NOMO-1 treated with DMSO at 0.1 percent for 48 hours (cell line): ENCODE measurements at regions not wholly inside any gene's neighbourhood (a gene's known extent, or its start where the extent isn't known, plus 50 kb on each side); places are given as distances from the start of the nearest gene placed in this dataset.

Experiments used
- DNase-seq: peaks from one replicate; lab custom pipeline; 2025; ENCODE audit not compliant: unreplicated experiment; lab: John Stamatoyannopoulos, UW

DNA sequence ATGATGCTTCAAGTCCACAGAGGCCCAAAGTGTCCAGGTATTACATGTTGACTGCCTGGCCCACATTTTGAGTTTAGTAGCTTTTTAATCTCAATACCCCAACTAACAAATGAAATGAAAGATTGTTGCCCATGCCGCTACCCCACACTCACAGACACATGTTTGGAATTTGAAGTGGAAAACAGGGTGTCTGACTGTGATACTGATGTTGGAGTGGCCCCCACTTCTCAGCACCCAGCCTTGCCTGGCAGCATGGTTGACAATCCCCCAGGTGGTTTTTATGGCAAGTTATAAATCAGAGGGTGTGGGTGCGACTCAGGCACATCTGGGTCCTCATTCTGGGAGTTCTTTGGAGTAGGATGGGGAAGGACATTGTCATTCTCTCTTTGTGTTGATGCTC, 314.7 kb upstream of the ZNF32 start:
- no peak for DNase-seq

DNA sequence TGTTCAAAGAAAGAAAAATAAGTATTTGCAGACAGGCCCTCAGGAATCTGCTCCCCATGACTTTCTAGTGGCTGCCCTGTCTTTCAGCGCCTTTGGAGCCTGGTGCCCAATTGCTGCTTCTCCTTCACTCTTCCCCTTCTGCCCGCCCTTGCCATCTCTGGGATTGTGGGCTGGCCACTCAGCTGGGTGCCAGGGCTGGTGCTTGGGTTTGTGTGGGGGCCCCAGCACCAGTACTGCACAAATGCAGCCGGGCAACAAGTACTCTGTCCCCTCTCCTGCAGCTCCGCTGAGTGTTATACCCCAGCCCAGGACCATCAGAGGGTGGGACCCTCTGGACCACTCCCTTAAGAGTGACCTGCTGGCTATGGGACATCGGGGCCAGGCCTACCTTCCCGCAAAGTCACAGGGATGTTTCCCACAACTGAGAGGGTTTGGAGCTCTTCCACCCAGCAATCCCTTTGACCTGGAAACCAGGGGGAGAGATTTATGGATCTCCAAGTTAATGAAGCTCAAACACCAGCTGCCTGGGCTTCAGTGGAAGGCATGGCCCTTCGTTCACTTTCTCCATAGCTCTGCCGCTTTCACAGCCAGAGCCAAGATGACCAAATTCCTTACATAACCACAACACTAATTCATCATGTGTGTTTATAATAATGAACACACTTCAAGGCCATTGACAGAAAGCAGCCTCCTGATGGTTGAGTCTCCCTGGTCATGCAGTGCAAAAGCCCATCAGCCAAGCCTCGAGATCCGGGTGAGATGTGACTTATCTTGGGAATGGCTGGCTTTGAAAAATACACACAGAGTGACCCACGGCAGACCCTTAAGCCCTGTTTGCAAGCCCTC, 313.9 kb upstream of the ZNF32 start:
- no peak for DNase-seq

DNA sequence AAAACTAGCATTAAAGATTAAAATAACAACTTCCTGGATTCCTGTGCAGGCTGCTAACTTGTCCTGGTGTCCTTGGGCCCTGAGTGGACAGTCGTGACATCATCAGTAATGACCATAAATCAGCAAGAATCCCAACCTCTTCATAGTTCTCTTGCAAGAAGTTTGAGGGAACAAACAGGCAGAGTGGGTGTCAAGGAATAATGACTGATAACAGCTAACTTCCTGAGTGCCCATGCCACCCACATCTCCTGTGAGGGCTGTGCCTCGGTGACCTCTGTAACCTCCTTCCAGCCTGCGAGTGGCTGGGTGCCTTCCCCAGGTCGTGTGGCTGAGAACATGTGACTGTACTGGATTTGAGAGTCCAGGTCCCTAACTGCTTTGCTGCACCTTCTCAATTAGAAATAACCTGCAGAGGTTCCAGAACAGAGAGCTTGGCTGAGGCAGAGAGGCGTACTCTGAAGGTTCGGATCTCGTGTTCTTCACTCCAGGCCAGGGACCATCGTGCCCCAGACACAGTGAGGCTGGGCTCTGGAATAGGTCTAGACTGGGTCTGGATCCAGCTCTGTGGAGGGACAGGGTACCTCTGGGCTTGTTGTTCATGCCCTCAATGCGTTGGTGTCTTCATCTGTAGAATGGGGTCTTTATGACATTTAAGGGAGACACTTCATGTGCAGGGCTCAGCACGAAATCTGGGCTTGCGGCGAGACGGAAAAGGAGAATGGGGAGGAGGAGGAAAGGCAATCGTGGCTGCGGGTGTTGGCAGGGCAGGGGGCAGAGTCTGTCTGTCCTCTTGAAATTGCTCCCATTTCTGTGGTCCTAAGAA, 313.1 kb upstream of the ZNF32 start:
- no peak for DNase-seq

DNA sequence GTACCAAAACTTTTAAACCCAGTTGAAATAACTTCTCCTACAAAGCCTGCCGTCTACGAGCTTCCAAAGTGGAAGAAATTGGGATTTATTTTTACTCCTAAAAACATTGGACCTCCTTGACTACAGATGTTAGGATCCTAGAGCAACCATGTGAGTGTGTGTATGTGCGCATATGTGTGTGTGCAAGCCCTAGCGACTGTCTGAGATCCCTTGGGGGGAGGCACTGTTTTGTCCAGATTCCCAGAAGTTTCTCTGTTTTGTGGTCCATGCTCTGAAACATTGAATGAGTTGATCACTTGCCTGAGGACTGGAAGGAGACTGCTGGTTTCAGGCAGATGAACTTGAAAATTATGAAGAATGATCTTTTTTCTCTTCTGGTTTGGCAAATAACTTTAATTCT, 312.3 kb upstream of the ZNF32 start:
- DNase-seq = no peak

DNA sequence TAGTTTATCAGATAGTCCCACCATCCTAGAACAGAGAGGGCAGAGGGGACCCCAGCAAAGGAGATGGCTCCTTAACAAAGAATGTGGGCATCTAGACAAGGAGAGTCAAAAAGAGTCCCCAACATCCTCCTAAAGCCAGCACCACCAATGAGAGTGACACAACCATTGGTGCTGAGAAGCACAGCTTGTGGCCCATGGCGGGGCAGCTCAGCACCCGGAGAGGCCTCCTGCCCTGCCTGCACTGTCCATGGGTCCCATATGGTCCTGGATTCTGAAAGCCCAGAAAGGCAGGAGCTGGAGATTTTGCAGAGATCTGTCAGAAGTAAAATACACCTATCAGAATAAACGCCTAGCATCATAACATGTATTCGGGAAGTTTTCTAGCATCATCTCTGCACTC, 311.8 kb upstream of the ZNF32 start:
- no peak for DNase-seq

DNA sequence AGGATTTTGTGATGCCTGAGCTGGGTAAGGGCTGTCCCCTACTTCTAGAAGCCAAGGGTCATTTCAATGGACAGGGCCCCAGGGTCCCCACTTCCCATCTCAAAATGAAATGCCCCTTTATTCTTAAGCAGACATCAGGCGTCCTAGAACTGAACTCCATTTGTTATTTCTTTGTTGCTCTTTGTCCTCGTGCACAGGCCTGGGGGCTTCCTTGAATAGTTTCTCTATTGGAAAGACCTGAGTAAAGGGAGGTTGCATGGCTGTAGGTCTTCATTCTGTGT, 311.4 kb upstream of the ZNF32 start:
- DNase-seq = no peak

DNA sequence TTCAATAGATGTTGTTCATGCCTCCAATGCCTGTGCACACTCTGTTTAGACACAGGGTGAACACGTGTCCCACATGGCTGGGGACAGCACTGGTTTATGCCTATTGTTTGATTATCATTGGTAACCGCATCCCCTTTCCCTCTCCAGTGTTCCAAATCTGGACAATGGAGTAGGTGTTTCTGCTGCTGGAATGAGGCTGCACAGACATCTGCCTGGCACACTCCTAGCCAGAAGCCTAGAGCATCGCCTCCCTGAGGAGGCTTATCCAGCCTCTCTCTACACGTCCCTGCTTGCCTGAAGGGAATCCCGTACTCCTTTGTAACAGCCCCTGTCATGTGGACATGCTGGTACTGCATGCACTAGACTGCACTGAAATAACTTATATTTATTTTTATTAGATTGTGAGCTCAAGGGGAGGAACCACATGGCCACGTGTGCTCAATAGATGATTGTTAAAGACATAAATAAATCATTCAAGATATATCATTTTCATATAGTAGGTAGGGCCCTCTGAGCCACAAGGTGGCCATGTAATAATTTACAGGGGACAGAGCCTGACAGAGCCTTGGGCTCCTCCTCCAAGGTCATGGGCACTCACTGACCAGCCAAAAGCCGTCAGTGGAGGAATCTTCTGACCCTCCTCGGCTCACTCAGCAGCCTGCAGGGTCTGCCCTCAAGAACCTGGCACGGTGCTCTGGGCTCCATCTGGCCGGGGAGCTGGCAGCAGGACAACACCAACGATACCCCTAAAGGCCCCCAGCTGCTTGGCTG, 310.9 kb upstream of the ZNF32 start:
- no peak for DNase-seq

DNA sequence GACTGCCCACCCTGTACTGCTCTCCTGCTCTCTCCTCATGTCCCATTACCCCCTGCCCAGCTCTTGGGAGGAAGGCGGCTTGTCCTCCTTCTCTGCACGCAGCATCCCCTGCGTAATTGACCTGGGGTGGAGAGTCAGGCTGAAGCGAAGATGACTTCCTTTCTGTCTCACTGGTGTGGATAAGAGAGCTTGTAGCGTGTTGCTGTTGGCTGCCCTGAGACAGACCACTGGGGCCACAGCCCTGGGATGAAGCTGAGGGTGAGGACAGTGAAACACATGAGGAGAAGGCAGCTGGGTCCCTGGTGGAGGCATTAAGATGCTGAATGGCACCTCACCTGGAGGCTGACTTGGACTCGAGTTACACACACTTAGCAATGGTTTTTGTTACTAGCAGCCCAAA, 310.3 kb upstream of the ZNF32 start:
- no peak for DNase-seq

DNA sequence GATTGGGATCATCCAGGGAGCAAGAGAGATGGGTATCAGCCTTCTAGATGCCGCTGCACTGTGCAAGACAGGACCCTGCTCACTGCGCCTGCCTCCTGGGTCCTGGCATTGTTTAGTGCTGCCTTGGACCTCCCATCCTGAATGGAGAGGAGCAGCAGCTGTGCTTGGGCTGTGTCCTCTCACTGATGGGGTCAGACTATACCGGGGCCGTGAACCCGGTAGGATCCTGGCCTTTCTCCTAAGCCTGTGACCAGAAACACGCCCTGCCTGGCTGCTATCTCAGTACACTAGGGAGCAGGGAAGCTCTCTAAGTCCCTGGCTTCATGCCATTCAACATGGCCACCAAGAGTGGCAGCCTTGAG, 309.4 kb upstream of the ZNF32 start:
- no peak for DNase-seq

DNA sequence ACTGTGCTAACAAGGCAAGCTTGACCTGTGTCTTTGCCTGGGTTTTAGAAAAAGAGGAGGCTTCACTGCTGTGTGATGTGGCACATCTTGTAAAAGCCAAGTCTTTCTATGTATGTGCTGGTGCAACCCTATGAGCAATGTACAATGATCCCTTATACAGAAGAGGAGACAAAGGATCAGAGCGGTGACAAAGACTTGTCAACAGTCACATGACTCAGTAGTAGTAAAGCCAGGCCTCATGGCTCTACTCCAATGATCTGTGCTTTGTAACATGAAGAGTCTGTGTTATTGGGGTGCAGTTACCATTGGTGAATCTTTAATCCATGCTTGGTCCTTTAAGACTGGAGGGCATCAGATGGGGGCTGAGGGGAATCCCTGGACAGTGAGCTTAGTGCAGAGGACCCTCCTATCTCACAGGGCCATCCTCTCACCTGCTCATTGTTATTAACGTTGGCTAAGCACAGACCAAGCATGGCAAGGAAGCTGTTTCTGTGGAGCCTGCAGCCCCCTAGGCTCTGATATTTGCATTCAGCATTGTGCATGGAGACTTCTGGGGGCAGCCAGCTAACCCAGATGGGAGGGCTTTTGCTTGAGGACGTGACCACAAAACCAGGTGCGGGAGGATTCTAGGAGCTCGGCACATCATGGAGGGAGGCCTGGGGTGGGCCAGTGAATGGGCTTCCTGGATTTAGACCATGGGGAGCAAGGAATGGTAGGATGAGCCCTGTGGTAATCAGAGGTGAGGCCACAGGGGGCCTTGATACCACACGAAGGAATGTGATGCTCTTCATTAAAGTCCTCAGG, 308.8 kb upstream of the ZNF32 start:
- DNase-seq = no peak

DNA sequence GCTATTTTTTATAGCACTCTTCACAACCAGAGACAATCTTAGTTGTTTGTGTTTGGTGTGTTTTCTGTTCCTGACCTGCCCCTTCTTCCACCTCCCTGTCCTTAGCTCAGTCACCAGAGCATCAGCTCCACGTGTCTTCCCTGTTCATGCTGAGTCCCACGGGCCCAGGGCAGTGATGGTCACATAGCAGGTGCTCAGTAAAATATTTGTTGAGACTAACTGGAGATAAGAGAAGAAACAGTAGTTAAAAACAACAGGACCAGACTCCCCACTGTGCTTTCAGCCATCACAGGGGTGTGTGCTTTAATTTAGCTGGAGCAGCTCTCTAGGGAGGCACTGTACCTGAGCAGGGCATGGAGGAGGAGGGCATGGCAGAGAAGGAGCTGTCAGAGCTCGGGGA, 307.3 kb upstream of the ZNF32 start:
- DNase-seq = no peak

DNA sequence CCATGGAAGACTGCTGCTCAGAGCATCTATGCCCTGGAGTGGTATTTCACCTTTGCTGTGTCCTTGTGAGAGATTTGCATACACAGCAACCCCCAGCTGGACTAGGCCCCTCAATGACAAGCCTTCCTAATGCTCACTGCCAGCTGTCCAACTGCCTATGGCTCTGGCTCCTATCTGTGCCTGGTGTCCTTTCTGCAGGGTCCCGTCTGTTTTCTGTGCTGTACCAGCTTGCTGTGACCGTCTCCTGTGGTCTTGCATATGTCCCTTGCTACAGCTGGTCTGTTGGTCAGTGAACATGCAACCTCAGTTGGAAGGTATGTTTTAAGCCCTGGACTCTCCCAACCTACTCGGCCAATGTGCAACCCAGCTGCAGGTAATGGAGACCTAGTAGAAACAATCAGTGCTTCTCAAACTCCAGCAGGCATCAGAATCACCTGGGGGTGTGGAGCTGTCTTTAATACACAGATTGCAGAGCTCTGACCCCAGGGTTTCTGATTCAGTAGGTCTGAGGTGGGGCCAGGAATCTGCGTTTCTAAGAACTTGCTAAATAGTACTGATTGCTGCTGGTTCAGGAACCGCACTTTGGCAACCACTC, 306.4 kb upstream of the ZNF32 start:
- DNase-seq = no peak

DNA sequence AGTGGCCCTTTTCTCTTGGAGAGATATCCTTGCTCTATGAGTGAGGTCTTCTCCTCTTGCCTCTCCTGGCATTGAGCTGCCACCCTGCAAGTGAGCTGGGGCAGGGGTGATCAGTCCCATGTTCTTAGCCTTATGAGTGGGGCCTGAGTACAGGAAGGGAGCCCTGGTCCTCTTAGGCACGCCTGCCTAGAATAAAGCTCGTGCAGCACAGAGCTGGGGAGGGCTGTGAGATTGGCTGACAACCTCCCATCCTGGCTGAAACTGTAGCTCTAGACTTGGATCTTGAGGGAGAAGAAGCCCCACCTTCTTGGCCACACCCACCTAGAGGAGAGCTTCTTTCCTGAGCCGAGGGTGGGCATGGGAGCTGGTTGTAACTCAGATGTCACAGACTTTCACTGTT, 305.0 kb upstream of the ZNF32 start:
- no peak for DNase-seq

DNA sequence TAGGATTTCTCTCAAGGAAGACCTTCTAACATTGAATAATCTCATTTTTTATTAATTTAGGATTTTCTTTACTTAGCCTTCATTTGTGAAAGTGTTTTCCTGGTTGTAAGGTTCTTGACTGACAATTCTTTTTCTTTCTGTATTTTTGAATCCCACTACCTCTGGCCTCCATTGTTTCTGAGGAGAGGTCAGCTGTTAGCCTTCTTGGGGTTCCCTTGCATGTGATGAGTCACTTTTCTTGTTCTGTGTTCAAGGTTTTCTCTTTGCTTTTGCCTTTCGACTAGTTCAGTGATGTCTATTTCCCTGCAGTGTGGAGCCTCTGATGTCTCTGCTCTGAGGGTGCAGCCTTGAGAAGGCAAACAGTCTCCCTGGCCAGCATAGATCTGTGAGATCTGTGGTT, 304.1 kb upstream of the ZNF32 start:
- DNase-seq = no peak

DNA sequence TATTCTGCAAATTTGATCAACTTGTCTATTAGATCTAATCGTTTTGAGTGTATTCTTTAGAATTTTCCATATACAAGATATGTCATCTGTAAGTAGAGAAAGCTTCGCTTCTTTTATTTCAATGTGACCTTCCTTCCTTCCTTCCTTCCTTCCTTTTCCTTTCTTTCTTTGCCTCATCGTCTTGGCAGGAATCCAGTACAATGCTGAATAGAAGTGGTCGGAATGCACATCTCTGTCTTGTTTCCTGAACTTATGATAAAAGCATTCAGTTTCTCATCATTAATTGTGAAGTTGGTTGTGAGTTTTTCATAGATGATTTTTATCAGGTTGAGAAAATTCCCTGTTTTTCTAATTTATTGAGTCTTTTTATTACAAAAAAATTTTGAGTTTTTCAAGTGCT, 300.7 kb upstream of the ZNF32 start:
- DNase-seq = no peak

DNA sequence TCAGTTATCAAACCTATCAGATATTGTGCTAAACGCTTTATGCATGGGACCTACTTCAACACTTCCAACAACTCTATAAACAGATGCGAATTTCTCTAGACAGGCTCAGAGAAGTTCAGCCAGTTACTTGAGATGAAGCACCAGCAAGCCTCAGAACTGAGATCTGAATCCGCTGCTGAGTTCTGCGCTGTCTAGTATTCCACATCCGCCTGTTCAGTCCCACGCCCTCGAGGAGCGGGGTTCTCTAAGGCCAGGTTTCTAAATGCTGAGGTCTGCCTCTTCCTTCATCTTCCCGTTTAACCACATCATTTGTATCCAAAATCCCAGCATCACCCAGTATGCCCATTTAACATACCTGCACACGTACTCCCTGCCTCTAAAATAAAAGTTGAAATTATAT, 297.8 kb upstream of the ZNF32 start:
- DNase-seq = no peak

DNA sequence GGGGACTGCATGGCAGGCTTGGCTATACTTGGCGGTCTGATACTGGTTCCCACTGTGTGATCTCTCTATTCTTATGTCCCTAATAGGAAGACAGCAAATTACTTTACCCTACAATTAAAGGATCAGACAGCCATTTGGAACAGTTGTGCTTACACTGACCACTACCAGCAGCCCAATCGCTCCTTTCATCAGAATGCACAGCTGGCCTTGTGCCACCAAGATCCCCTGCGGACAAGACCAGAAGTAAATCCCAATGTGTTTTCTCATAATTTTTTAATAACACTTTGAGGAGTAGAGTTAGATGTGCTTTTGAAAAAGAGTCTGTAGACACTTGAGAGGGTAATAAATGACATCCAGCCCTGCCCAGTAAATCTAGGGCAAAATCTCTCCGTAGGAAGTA, 297.2 kb upstream of the ZNF32 start:
- no peak for DNase-seq

DNA sequence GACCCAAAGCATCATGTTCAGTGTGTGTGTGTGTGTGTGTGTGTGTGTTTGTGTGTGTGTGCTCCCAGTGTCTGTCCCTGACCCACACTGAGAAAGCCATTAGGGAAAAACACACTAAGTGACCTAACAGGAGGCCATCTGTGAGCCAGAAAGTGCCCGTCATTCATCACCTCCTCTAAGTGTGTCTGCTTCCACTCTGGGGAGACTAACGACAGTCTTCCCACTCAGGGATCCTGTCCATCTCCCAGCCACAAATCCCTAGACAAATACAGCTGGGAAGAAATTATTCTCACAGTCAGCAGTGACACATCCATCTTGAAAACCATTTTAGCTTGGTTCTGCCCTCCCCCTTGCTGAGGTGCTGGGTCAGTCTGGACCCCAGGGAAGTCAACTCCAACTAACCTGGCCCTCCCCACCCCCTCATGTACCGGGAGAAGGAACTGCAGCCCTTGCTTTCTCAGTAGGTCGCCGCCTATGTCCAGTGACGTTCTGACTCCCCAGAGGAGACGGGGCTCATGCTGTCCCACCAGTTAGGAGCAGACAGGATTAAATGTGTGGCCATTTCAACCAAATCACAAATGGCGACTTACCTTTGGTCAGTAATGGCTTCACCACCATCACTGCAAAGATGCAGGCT, 296.5 kb upstream of the ZNF32 start:
- DNase-seq = no peak

DNA sequence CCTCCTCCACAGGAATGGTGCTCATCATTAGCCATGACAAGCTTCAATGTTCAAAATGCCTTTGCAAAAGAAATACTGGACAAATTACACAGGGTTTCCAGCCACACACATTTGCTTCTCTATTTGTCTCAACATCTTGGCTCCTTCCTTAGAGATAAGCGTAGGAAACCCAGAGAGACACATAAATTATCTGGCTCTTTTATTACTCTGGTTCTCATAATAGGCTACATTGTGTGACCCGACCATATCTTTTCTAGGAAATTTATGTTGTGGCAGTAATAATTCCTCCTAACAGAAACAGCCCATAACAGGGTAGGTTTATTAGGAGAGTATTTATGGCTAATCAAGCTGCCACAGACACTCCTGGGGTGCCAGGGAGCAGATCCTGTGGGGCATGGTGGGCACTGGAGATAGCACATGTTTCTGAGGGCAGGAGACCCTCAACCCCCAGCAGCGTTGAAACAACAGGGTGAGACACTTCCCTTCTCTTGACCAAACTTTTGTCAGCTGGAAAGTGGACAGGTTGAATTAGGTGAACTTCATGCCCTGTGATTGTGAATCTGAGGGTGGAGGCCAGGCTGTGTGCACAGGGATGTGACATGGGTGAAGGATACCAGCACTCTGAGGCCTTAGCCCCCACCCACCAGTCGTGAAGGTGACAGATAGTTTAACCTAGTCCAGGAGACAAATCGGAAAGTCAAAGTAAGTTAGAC, 295.9 kb upstream of the ZNF32 start:
- no peak for DNase-seq
